Neural progenitor cell (in vitro differentiated cells): ENCODE measurements at regions not wholly inside any gene's neighbourhood (a gene's known extent, or its start where the extent isn't known, plus 50 kb on each side); places are given as distances from the start of the nearest gene placed in this dataset.

Source experiments
- CTCF ChIP-seq: fragments of 200-600 bp; sonication (generic); IDR thresholded peaks from 2 replicates; pipeline ENCODE4 v1.5.1; 2017; ENCODE audit warnings: antibody characterized with exemption, mild to moderate bottlenecking
- EZH2 ChIP-seq: fragments of 200-600 bp; sonication (generic); IDR thresholded peaks from 2 replicates; pipeline ENCODE4 v1.6.1; 2017; ENCODE audit warnings: antibody characterized with exemption, mild to moderate bottlenecking, moderate library complexity
- EZH2phosphoT487 ChIP-seq: fragments of 200-600 bp; sonication (generic); IDR thresholded peaks from 2 replicates; pipeline ENCODE4 v1.6.1; 2017; ENCODE audit warnings: antibody characterized with exemption

GRCh38 chr1:200332716-200333115 is 77.1 kb downstream of the ZNF281 start:
- no peak for TF ChIP-seq CTCF
- no peak for TF ChIP-seq EZH2
- TF ChIP-seq EZH2phosphoT487 = no peak
